ENCODE measurements at regions not wholly inside any gene's neighbourhood (a gene's known extent, or its start where the extent isn't known, plus 50 kb on each side); places are given as distances from the start of the nearest gene placed in this dataset.

DNA sequence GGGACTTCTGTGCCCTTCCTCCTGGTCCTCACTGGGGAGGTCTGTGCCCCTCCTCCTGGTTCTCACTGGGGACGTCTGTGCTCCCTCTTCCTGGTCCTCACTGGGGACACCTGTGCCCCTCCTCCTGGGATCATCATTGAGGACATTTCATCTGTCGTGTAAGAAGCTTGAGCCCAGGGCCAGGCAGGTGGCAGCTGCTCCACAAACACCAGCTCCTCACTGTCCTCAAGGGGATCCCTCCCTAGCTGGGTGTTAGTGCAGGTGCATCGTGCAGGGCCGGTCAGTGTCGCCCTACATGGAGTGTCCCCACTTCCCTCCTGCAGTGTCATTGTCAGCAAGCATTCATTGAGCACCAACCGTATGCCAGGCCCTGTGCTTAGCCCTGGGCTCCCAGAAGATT is 312.7 kb downstream of the PTPRU start:
- Histone ChIP-seq H4K20me1 (ENCODE audit: insufficient read depth) (no peaks in the 10 kb centered on the region), H2AFZ (ENCODE audit: low read depth, low read length, poor library complexity, severe bottlenecking) (no peak overlapping the region), H3K4me2 (ENCODE audit: low read length) (no peak overlapping the region), H3K4me1 (ENCODE audit: control insufficient read depth in 1 of 2, insufficient read depth in 2 of 2, low read length in 2 of 2) (peaks cover 0 to 5% of the 10 kb centered on the region in 2 experiments; a peak in 2 of 4 replicates), H3K9me2 (ENCODE audit: insufficient read depth) (no peaks in the 10 kb centered on the region), H3K79me2 (ENCODE audit: insufficient read depth, low read length) (no peaks in the 10 kb centered on the region), H3K36me3 (ENCODE audit: control insufficient read depth in 1 of 2, insufficient read depth in 2 of 2, low read length in 2 of 2) (no peaks in the 10 kb centered on the region), H3K9me3 (ENCODE audit: control insufficient read depth in 1 of 2, insufficient read depth in 1 of 2, low read depth in 1 of 2, low read length in 2 of 2) (no peaks in the 10 kb centered on the region), H3K9ac (ENCODE audit: low read length) (no peak overlapping the region), H3K27ac (ENCODE audit: low read depth, low read length) (no peak overlapping the region), H3K4me3 (replicated peaks in 1 of 2; ENCODE audit: low read depth in 1 of 2, low read length in 2 of 2) (no peak overlapping the region), H3K27me3 (ENCODE audit: insufficient read depth, low read length) (no peaks in the 10 kb centered on the region)
- ATAC-seq (no peak), DNase-seq (ENCODE audit: low read depth, low spot score) (no peak)
- TF ChIP-seq RAD21 (IDR thresholded peaks at IDR 0.05; ENCODE audit: low read depth) (no peak), EGR1 (IDR thresholded peaks at IDR 0.05; ENCODE audit: low read depth) (no peak), ZFX (IDR thresholded peaks at IDR 0.05) (no peak), JUND (IDR thresholded peaks at IDR 0.05) (no peak), CEBPB (IDR thresholded peaks at IDR 0.05; ENCODE audit: low read depth) (no peak), TCF7L2 (IDR thresholded peaks at IDR 0.05; ENCODE audit: borderline replicate concordance, extremely low read depth, insufficient read depth, insufficient read length) (no peak), EZH2 (IDR thresholded peaks at IDR 0.05) (no peak), SRF (IDR thresholded peaks at IDR 0.05; ENCODE audit: low read depth) (no peak), CBX3 (IDR thresholded peaks at IDR 0.05; ENCODE audit: low read depth) (no peak), EZH2phosphoT487 (IDR thresholded peaks at IDR 0.05; ENCODE audit: borderline replicate concordance) (no peak), ZBTB33 (IDR thresholded peaks at IDR 0.05; ENCODE audit: extremely low read depth, insufficient replicate concordance, low read length) (no peak), MAX (IDR thresholded peaks at IDR 0.05) (no peak)
- TF ChIP-seq, protein P1, sequence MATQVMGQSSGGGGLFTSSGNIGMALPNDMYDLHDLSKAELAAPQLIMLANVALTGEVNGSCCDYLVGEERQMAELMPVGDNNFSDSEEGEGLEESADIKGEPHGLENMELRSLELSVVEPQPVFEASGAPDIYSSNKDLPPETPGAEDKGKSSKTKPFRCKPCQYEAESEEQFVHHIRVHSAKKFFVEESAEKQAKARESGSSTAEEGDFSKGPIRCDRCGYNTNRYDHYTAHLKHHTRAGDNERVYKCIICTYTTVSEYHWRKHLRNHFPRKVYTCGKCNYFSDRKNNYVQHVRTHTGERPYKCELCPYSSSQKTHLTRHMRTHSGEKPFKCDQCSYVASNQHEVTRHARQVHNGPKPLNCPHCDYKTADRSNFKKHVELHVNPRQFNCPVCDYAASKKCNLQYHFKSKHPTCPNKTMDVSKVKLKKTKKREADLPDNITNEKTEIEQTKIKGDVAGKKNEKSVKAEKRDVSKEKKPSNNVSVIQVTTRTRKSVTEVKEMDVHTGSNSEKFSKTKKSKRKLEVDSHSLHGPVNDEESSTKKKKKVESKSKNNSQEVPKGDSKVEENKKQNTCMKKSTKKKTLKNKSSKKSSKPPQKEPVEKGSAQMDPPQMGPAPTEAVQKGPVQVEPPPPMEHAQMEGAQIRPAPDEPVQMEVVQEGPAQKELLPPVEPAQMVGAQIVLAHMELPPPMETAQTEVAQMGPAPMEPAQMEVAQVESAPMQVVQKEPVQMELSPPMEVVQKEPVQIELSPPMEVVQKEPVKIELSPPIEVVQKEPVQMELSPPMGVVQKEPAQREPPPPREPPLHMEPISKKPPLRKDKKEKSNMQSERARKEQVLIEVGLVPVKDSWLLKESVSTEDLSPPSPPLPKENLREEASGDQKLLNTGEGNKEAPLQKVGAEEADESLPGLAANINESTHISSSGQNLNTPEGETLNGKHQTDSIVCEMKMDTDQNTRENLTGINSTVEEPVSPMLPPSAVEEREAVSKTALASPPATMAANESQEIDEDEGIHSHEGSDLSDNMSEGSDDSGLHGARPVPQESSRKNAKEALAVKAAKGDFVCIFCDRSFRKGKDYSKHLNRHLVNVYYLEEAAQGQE (IDR thresholded peaks at IDR 0.05; ENCODE audit: low read depth) = no peak
- TF ChIP-seq, protein P2, sequence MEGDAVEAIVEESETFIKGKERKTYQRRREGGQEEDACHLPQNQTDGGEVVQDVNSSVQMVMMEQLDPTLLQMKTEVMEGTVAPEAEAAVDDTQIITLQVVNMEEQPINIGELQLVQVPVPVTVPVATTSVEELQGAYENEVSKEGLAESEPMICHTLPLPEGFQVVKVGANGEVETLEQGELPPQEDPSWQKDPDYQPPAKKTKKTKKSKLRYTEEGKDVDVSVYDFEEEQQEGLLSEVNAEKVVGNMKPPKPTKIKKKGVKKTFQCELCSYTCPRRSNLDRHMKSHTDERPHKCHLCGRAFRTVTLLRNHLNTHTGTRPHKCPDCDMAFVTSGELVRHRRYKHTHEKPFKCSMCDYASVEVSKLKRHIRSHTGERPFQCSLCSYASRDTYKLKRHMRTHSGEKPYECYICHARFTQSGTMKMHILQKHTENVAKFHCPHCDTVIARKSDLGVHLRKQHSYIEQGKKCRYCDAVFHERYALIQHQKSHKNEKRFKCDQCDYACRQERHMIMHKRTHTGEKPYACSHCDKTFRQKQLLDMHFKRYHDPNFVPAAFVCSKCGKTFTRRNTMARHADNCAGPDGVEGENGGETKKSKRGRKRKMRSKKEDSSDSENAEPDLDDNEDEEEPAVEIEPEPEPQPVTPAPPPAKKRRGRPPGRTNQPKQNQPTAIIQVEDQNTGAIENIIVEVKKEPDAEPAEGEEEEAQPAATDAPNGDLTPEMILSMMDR (IDR thresholded peaks at IDR 0.05 in 2 of 3, conservative IDR thresholded peaks at IDR 0.05 in 1 of 3; ENCODE audit: borderline replicate concordance in 1 of 3, insufficient read depth in 1 of 3, low read depth in 2 of 3, low read length in 2 of 3) = no peak
- ChIA-PET CTCF (no interaction called here), POLR2A (no interaction called here), RAD21 (ENCODE audit: low non-redundant PET in 1 of 2, low total read pairs in 2 of 2, uncharacterized antibody in 2 of 2, unreplicated experiment in 2 of 2) (no interaction called here)
- intact Hi-C loops (cut with micrococcal nuclease) = no loop called here
- no TSS peak for BruUV-seq (replicated peaks)

Measured in HCT116 (cell line).